GM19023 (cell line): ENCODE measurements at regions not wholly inside any gene's neighbourhood (a gene's known extent, or its start where the extent isn't known, plus 50 kb on each side); places are given as distances from the start of the nearest gene placed in this dataset.
A peak's percentile ranks its signal among the peaks of the same experiment; 100 is the strongest.
"Not testable (repeated sequence)": the region's sequence is repeated elsewhere in the genome, so short reads cannot be mapped to it uniquely, and the experiment has no call there.

ENCODE experiments used
- ATAC-seq: cut with Tn5 transposase; IDR thresholded peaks from one replicate; pipeline ENCODE4 v1.9.1; 2021; ENCODE audit warnings: mild to moderate bottlenecking, moderate library complexity; ENCODE audit not compliant: unreplicated experiment

- ATAC-seq = no peak
Observed at GRCh38 chr3:30319713-30320112, 286.7 kb upstream of the TGFBR2 start.

- no peak for ATAC-seq
Observed at GRCh38 chr3:30320392-30320791, 286.0 kb upstream of the TGFBR2 start.

- no peak for ATAC-seq
Observed at GRCh38 chr3:30321065-30321464, 285.3 kb upstream of the TGFBR2 start.

GRCh38 chr3:30323649-30324048 lies 282.8 kb upstream of the TGFBR2 start:
- ATAC-seq = not testable (repeated sequence)

GRCh38 chr3:30324587-30324986 lies 281.8 kb upstream of the TGFBR2 start:
- no peak for ATAC-seq

- ATAC-seq = not testable (repeated sequence)
Observed at GRCh38 chr3:30327976-30328375, 278.4 kb upstream of the TGFBR2 start.

- ATAC-seq = not testable (repeated sequence)
Observed at GRCh38 chr3:30328935-30329334, 277.5 kb upstream of the TGFBR2 start.

- ATAC-seq = no peak
Observed at GRCh38 chr3:30331519-30331918, 274.9 kb upstream of the TGFBR2 start.

- no peak for ATAC-seq
Observed at GRCh38 chr3:30332196-30333021, 274.0 kb upstream of the TGFBR2 start.

GRCh38 chr3:30333143-30333542 lies 273.3 kb upstream of the TGFBR2 start:
- no peak for ATAC-seq

GRCh38 chr3:30333903-30334302 lies 272.5 kb upstream of the TGFBR2 start:
- ATAC-seq = no peak

- ATAC-seq = no peak
Observed at GRCh38 chr3:30340500-30340899, 265.9 kb upstream of the TGFBR2 start.

- no peak for ATAC-seq
Observed at GRCh38 chr3:30341079-30341478, 265.3 kb upstream of the TGFBR2 start.

- no peak for ATAC-seq
Observed at GRCh38 chr3:30341851-30342250, 264.6 kb upstream of the TGFBR2 start.

- no peak for ATAC-seq
Observed at GRCh38 chr3:30342318-30343060, 263.9 kb upstream of the TGFBR2 start.

GRCh38 chr3:30343067-30343831 lies 263.2 kb upstream of the TGFBR2 start:
- ATAC-seq = no peak

GRCh38 chr3:30343861-30344260 lies 262.5 kb upstream of the TGFBR2 start:
- no peak for ATAC-seq

- ATAC-seq = no peak
Observed at GRCh38 chr3:30344288-30344687, 262.1 kb upstream of the TGFBR2 start.

GRCh38 chr3:30346933-30347320 lies 259.5 kb upstream of the TGFBR2 start:
- ATAC-seq = no peak

- peak; percentile 57 for ATAC-seq
Observed at GRCh38 chr3:30347679-30348216, 258.7 kb upstream of the TGFBR2 start.

GRCh38 chr3:30349507-30349906 lies 256.9 kb upstream of the TGFBR2 start:
- no peak for ATAC-seq
